Stimulated activated CD4-positive, alpha-beta T cell treated with anti-CD3 and anti-CD28 coated beads, Interleukin-1b, Interleukin-23, amount 100 ng/mL, for 48 hours (primary cell): ENCODE measurements at regions not wholly inside any gene's neighbourhood (a gene's known extent, or its start where the extent isn't known, plus 50 kb on each side); places are given as distances from the start of the nearest gene placed in this dataset.

Source experiments
- DNase-seq: peaks from one replicate; pipeline ENCODE4 v3.0.0-alpha.2; 2020

- peak; percentile 11 for DNase-seq
Observed at GRCh38 chr18:11553098-11553940, 56.1 kb upstream of the SLC35G4 start.

GRCh38 chr18:11548916-11549551 lies 60.4 kb upstream of the SLC35G4 start:
- no peak for DNase-seq

GRCh38 chr18:11548396-11548795 lies 61.0 kb upstream of the SLC35G4 start:
- DNase-seq, result no peak

- no peak for DNase-seq
Observed at GRCh38 chr18:11544060-11544633, 65.2 kb upstream of the SLC35G4 start.

GRCh38 chr18:11541179-11541578 lies 68.2 kb upstream of the SLC35G4 start:
- DNase-seq, result no peak

- DNase-seq, result no peak
Observed at GRCh38 chr18:11533942-11534496, 75.4 kb upstream of the SLC35G4 start.

- no peak for DNase-seq
Observed at GRCh38 chr18:11533513-11533890, 75.9 kb upstream of the SLC35G4 start.

GRCh38 chr18:11532758-11533512 lies 76.5 kb upstream of the SLC35G4 start:
- no peak for DNase-seq

GRCh38 chr18:11529081-11529480 lies 80.3 kb upstream of the SLC35G4 start:
- DNase-seq, result no peak

- DNase-seq, result no peak
Observed at GRCh38 chr18:11526675-11527074, 82.7 kb upstream of the SLC35G4 start.

GRCh38 chr18:11523804-11524203 lies 85.6 kb upstream of the SLC35G4 start:
- no peak for DNase-seq

GRCh38 chr18:11522992-11523391 lies 86.4 kb upstream of the SLC35G4 start:
- no peak for DNase-seq

GRCh38 chr18:11521853-11522252 lies 87.5 kb upstream of the SLC35G4 start:
- no peak for DNase-seq

GRCh38 chr18:11520536-11520935 lies 88.9 kb upstream of the SLC35G4 start:
- DNase-seq, result no peak

- DNase-seq, result peak; percentile 56
Observed at GRCh38 chr18:11518788-11519685, 90.4 kb upstream of the SLC35G4 start.

GRCh38 chr18:11517704-11518103 lies 91.7 kb upstream of the SLC35G4 start:
- DNase-seq, result no peak

- no peak for DNase-seq
Observed at GRCh38 chr18:11516751-11517503, 92.5 kb upstream of the SLC35G4 start.

GRCh38 chr18:11514267-11514666 lies 95.1 kb upstream of the SLC35G4 start:
- no peak for DNase-seq

GRCh38 chr18:11512096-11513025 lies 97.0 kb upstream of the SLC35G4 start:
- DNase-seq, result no peak
